Jurkat, Clone E6-1 (cell line): ENCODE measurements at regions not wholly inside any gene's neighbourhood (a gene's known extent, or its start where the extent isn't known, plus 50 kb on each side); places are given as distances from the start of the nearest gene placed in this dataset.
"Not testable (repeated sequence)": the region's sequence is repeated elsewhere in the genome, so short reads cannot be mapped to it uniquely, and the experiment has no call there.

Source experiments
- DNase-seq: peaks from one replicate; pipeline ENCODE4 v3.0.0-alpha.2; 2011; ENCODE audit warnings: low read depth, low spot score
- H3K4me3 ChIP-seq: 2 replicates; pipeline ENCODE4 v1.5.1; 2011; ENCODE audit warnings: mild to moderate bottlenecking, low read length, control low read depth, moderate library complexity

- H3K4me3 ChIP-seq: no peak overlapping the region
- no peak for DNase-seq
Observed at GRCh38 chr17:59491353-59492090, 73.9 kb upstream of the DHX40 start.

- no peak for DNase-seq
- H3K4me3 ChIP-seq: no peak overlapping the region
Observed at GRCh38 chr17:59492091-59492451, 73.3 kb upstream of the DHX40 start.

- no peak for DNase-seq
- H3K4me3 ChIP-seq: no peak overlapping the region
Observed at GRCh38 chr17:59493867-59494266, 71.5 kb upstream of the DHX40 start.

- no peak for DNase-seq
- no peak overlapping the region for H3K4me3 ChIP-seq
Observed at GRCh38 chr17:59494757-59495368, 70.5 kb upstream of the DHX40 start.

- DNase-seq: no peak
- no peak overlapping the region for H3K4me3 ChIP-seq
Observed at GRCh38 chr17:59496178-59496577, 69.2 kb upstream of the DHX40 start.

- no peak overlapping the region for H3K4me3 ChIP-seq
- no peak for DNase-seq
Observed at GRCh38 chr17:59498530-59499307, 66.7 kb upstream of the DHX40 start.

GRCh38 chr17:59500086-59500655 lies 65.2 kb upstream of the DHX40 start:
- not testable (repeated sequence) for H3K4me3 ChIP-seq, DNase-seq

- no peak for DNase-seq
- H3K4me3 ChIP-seq: no peak overlapping the region
Observed at GRCh38 chr17:59501690-59502089, 63.7 kb upstream of the DHX40 start.

- no peak for DNase-seq
- H3K4me3 ChIP-seq: no peak overlapping the region
Observed at GRCh38 chr17:59502800-59503199, 62.6 kb upstream of the DHX40 start.

GRCh38 chr17:59503500-59503899 lies 61.9 kb upstream of the DHX40 start:
- no peak for DNase-seq

GRCh38 chr17:59504821-59505220 lies 60.6 kb upstream of the DHX40 start:
- no peak overlapping the region for H3K4me3 ChIP-seq
- no peak for DNase-seq

More at GRCh38 chr17:59503500-59503899, 61.9 kb upstream of the DHX40 start:
- H3K4me3 ChIP-seq: no peak overlapping the region

- DNase-seq: no peak
- H3K4me3 ChIP-seq: no peak overlapping the region
Observed at GRCh38 chr17:59505610-59506276, 59.7 kb upstream of the DHX40 start.

GRCh38 chr17:59506894-59507726 lies 58.3 kb upstream of the DHX40 start:
- DNase-seq: no peak
- no peak overlapping the region for H3K4me3 ChIP-seq

GRCh38 chr17:59508999-59509625 lies 56.3 kb upstream of the DHX40 start:
- no peak overlapping the region for H3K4me3 ChIP-seq
- DNase-seq: no peak

GRCh38 chr17:59510611-59511010 lies 54.8 kb upstream of the DHX40 start:
- H3K4me3 ChIP-seq: no peak overlapping the region
- DNase-seq: no peak

GRCh38 chr17:59511726-59512125 lies 53.7 kb upstream of the DHX40 start:
- no peak for DNase-seq
- no peak overlapping the region for H3K4me3 ChIP-seq

- H3K4me3 ChIP-seq: no peak overlapping the region
- DNase-seq: no peak
Observed at GRCh38 chr17:59512844-59513385, 52.5 kb upstream of the DHX40 start.
